ENCODE measurements at regions not wholly inside any gene's neighbourhood (a gene's known extent, or its start where the extent isn't known, plus 50 kb on each side); places are given as distances from the start of the nearest gene placed in this dataset.

DNA sequence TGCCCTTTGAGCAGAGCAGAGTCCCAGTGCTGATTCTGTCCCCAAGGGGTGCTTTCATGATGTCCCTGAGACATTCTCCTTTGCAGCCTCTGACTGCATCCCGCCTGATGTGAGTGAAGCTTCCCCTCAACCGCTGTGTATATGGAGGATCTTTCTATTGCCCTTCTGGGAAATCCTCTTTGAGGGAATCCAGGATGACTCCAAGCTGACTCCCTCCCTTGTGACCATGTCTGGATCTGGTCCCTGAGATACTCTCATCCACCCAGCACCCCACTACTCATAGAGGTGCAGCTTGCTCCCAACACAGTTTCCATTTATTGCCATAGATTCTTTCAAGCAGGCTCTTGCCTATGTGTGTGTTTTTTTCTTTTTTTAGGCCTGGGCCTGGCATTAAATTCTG lies 216.5 kb downstream of the SEC61B start:
- no peak for TF ChIP-seq CTCF (IDR thresholded peaks at IDR 0.05)
- no peaks in the 10 kb centered on the region for H3K9me3 ChIP-seq
- H3K27me3 ChIP-seq: no peaks in the 10 kb centered on the region
- no peak overlapping the region for H3K4me3 ChIP-seq
- no peak overlapping the region for H3K27ac ChIP-seq
- ATAC-seq: no peak
- DNase-seq: no peak
- peaks cover 0 to 9% of the 10 kb centered on the region in 2 donors for H3K4me1 ChIP-seq
- H3K36me3 ChIP-seq: no peaks in the 10 kb centered on the region
- intact Hi-C loops (cut with DNase I): no loop called here

DNA sequence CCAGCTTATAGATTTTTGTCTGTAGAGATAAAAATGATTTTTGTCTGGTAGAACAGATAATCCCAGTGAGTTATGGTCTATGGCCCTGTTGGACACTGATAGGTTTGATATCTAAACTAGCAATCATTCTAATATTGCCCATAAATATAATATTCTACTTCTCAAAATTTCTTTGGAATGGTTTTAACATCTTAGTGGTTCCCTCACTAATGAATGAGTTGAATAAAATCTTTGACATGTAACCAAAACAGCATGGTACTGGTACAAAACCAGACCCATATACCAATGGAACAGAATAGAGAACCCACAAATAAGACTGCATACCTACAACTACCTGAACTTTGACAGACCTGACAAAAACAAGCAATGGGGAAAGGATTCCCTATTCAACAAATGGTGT lies 219.7 kb downstream of the SEC61B start:
- no peaks in the 10 kb centered on the region for H3K4me1 ChIP-seq
- TF ChIP-seq CTCF (IDR thresholded peaks at IDR 0.05): no peak
- ATAC-seq: no peak
- no peaks in the 10 kb centered on the region for H3K27me3 ChIP-seq
- DNase-seq: no peak
- H3K4me3 ChIP-seq: no peak overlapping the region
- no peak overlapping the region for H3K27ac ChIP-seq
- no peaks in the 10 kb centered on the region for H3K9me3 ChIP-seq
- no peaks in the 10 kb centered on the region for H3K36me3 ChIP-seq
- intact Hi-C loops (cut with DNase I): no loop called here

DNA sequence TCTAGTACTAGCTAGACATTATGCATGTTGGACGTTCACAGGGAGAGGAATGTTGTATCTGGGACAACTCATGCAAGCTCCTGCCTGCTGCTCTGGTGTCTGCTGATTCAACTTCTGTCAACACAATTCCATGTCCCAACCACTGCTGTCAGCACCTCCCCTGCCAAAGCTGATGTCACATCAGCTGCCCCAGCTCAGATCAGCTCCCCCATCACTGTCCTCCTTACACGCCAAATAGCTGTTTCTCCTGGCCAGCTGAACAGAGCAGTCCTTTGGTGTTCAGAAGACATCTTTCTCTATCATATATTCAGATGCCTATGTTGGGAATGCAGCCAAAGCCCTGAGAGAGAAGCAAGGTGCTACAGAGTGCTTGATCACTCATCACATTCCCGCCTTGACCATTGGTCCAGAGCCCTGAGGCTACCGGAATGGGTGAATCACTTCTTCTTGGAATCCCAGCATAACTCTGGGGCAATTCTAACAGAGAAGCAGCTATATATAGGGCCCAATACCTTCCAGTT lies 223.3 kb downstream of the SEC61B start:
- Histone ChIP-seq H3K36me3 (no peaks in the 10 kb centered on the region), H3K4me3 (no peak overlapping the region), H3K27me3 (no peaks in the 10 kb centered on the region), H3K27ac (peak overlapping the region in 1 of 2 donors; percentile 33), H3K9me3 (no peaks in the 10 kb centered on the region), H3K4me1 (no peaks in the 10 kb centered on the region)
- intact Hi-C loops (cut with DNase I): no loop called here
- ATAC-seq (peak; percentile 79), DNase-seq (peak in 1 of 4 donors; percentile 37)
- no peak for TF ChIP-seq CTCF (IDR thresholded peaks at IDR 0.05)

- intact Hi-C loops (cut with DNase I): no loop called here
- no peaks in the 10 kb centered on the region for H3K36me3 ChIP-seq
Measured at GRCh38 chr9:99445920-99446319, 223.8 kb downstream of the SEC61B start.

GRCh38 chr9:99447951-99448350 lies 225.9 kb downstream of the SEC61B start:
- H3K36me3 ChIP-seq: no peaks in the 10 kb centered on the region
- DNase-seq (no peak), ATAC-seq (no peak)
- no peaks in the 10 kb centered on the region for H3K27me3 ChIP-seq
- no peaks in the 10 kb centered on the region for H3K9me3 ChIP-seq
- no peak for TF ChIP-seq CTCF (IDR thresholded peaks at IDR 0.05)
- no peak overlapping the region for H3K27ac ChIP-seq
- intact Hi-C loops (cut with DNase I): no loop called here
- peaks cover 0 to 3% of the 10 kb centered on the region in 2 donors for H3K4me1 ChIP-seq
- no peak overlapping the region for H3K4me3 ChIP-seq

More at GRCh38 chr9:99445920-99446319, 223.8 kb downstream of the SEC61B start:
- DNase-seq (no peak), ATAC-seq (peak; percentile 16)
- no peaks in the 10 kb centered on the region for H3K4me1 ChIP-seq
- H3K4me3 ChIP-seq: no peak overlapping the region
- no peaks in the 10 kb centered on the region for H3K27me3 ChIP-seq
- H3K9me3 ChIP-seq: no peaks in the 10 kb centered on the region
- H3K27ac ChIP-seq: peak overlapping the region in 1 of 2 donors; percentile 33
- no peak for TF ChIP-seq CTCF (IDR thresholded peaks at IDR 0.05)

Data from left lung (tissue), 4 donors.